Kidney (tissue), 13 donors: ENCODE measurements at regions not wholly inside any gene's neighbourhood (a gene's known extent, or its start where the extent isn't known, plus 50 kb on each side); places are given as distances from the start of the nearest gene placed in this dataset.

Experiments used
- DNase-seq, 5 donors: peaks; one replicate each; pipeline ENCODE4 v3.0.0-alpha.2; 2013 to 2020
- FAIRE-seq: peaks from 2 replicates; lab custom pipeline; 2012; peaks lifted over from hg19 to GRCh38; lab: Jason Lieb, UNC
- H3K27ac ChIP-seq, 2 donors: one replicate each; pipeline ENCODE4 v1.7.0; 2013; ENCODE audit warnings: low read depth in 2 of 2, low read length in 2 of 2, inconsistent platforms in 1 of 2
- H3K27me3 ChIP-seq: one replicate; pipeline ENCODE4 v1.7.1; 2013; ENCODE audit warnings: low read length, inconsistent platforms; ENCODE audit not compliant: control insufficient read depth, insufficient read depth
- H3K36me3 ChIP-seq, 3 donors: one replicate each; pipeline versions ENCODE4 v1.7.0 to v1.7.1; 2013; ENCODE audit warnings: low read length in 3 of 3, control low read depth in 1 of 3, inconsistent platforms in 1 of 3; ENCODE audit not compliant: insufficient read depth in 3 of 3, control insufficient read depth in 2 of 3
- H3K4me1 ChIP-seq, 3 donors: one replicate each; pipeline versions ENCODE4 v1.7.0 to v1.7.1; 2013; ENCODE audit warnings: low read length in 3 of 3, inconsistent platforms in 1 of 3, low read depth in 1 of 3; ENCODE audit not compliant: control insufficient read depth in 2 of 3, insufficient read depth in 2 of 3
- H3K4me3 ChIP-seq, 3 donors: one replicate each; pipeline versions ENCODE4 v1.7.0 to v1.8.1; 2013; ENCODE audit warnings: low read length in 3 of 3, control low read depth in 1 of 3, inconsistent platforms in 1 of 3
- H3K9ac ChIP-seq, 3 donors: one replicate each; pipeline versions ENCODE4 v1.7.0 to v1.7.1; 2013; ENCODE audit warnings: low read length in 3 of 3, control low read depth in 1 of 3, inconsistent platforms in 1 of 3
- H3K9me3 ChIP-seq, 3 donors: one replicate each; pipeline versions ENCODE4 v1.7.0 to v1.7.1; 2013; ENCODE audit warnings: low read length in 3 of 3, control low read depth in 1 of 3, inconsistent platforms in 1 of 3; ENCODE audit not compliant: control insufficient read depth in 2 of 3, insufficient read depth in 1 of 3
- intact Hi-C: fragments of 100-400 bp; cut with DNase I; formaldehyde crosslinking; loops from one replicate; pipeline ENCODE4 v1.11.1; 2022
- TF ChIP-seq, protein P1 (sequence below): IDR thresholded peaks from 3 replicates; pipeline ENCODE4 v1.5.1; 2012; ENCODE audit warnings: mild to moderate bottlenecking, moderate library complexity, borderline replicate concordance; ENCODE audit not compliant: insufficient read depth; ENCODE audit errors: extremely low read depth
- donor health status: control.
- donor health status: control.
- donor health status: control.
- donor health status: control.
- donor health status: control.
- donor health status: DM: yes; HTN: yes; CAD: no.
- donor health status: Normal renal cell carcinoma (clear cell type).

- no peak overlapping the region for H3K9ac ChIP-seq
- H3K4me1 ChIP-seq = no peaks in the 10 kb centered on the region
- H3K9me3 ChIP-seq = peaks cover 0 to 33% (median 5%) of the 10 kb centered on the region in 3 donors
- H3K4me3 ChIP-seq = no peak overlapping the region
- TF ChIP-seq, protein P1, sequence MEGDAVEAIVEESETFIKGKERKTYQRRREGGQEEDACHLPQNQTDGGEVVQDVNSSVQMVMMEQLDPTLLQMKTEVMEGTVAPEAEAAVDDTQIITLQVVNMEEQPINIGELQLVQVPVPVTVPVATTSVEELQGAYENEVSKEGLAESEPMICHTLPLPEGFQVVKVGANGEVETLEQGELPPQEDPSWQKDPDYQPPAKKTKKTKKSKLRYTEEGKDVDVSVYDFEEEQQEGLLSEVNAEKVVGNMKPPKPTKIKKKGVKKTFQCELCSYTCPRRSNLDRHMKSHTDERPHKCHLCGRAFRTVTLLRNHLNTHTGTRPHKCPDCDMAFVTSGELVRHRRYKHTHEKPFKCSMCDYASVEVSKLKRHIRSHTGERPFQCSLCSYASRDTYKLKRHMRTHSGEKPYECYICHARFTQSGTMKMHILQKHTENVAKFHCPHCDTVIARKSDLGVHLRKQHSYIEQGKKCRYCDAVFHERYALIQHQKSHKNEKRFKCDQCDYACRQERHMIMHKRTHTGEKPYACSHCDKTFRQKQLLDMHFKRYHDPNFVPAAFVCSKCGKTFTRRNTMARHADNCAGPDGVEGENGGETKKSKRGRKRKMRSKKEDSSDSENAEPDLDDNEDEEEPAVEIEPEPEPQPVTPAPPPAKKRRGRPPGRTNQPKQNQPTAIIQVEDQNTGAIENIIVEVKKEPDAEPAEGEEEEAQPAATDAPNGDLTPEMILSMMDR = no peak
- H3K36me3 ChIP-seq = no peaks in the 10 kb centered on the region
- DNase-seq = no peak
- FAIRE-seq = no peak
- H3K27me3 ChIP-seq = no peaks in the 10 kb centered on the region
- intact Hi-C loops = no loop called here
- no peak overlapping the region for H3K27ac ChIP-seq
Observed at GRCh38 chr12:94020335-94020734, 128.0 kb upstream of the PLXNC1 start.

GRCh38 chr12:94023879-94024278 lies 124.5 kb upstream of the PLXNC1 start:
- Histone ChIP-seq H3K36me3 (no peaks in the 10 kb centered on the region), H3K4me3 (no peak overlapping the region), H3K27ac (no peak overlapping the region), H3K9me3 (peaks cover 0 to 15% (median 5%) of the 10 kb centered on the region in 3 donors), H3K9ac (no peak overlapping the region), H3K4me1 (no peaks in the 10 kb centered on the region), H3K27me3 (no peaks in the 10 kb centered on the region)
- DNase-seq (no peak), FAIRE-seq (no peak)
- intact Hi-C loops = no loop called here
- TF ChIP-seq, protein P1 = no peak

- Histone ChIP-seq H3K27ac (no peak overlapping the region), H3K27me3 (no peaks in the 10 kb centered on the region), H3K9me3 (peaks cover 0 to 15% (median 5%) of the 10 kb centered on the region in 3 donors), H3K9ac (no peak overlapping the region), H3K36me3 (no peaks in the 10 kb centered on the region), H3K4me1 (no peaks in the 10 kb centered on the region), H3K4me3 (no peak overlapping the region)
- TF ChIP-seq, protein P1 = no peak
- DNase-seq (no peak), FAIRE-seq (no peak)
- intact Hi-C loops = no loop called here
Observed at GRCh38 chr12:94025068-94025467, 123.3 kb upstream of the PLXNC1 start.

DNA sequence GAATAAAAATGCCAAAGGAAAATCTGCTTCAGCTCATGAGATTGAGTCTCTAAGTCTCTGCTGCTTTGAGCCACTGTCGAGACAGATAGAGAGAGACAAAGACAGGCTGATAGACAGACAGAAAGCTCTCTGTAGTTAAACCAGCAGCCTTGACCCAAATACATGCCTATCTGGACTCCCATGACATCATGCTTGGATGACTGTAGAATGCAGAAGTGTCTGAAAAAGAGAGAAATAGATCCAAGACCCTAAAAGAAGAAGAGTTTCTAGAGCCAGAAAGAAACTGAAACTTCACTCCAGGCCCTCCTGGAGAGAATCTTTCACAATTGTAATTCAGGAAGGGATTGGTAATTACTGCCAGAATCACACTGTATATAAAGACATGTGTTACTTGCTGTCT lies 122.6 kb upstream of the PLXNC1 start:
- H3K9ac ChIP-seq = no peak overlapping the region
- no peaks in the 10 kb centered on the region for H3K36me3 ChIP-seq
- peaks cover 0 to 15% (median 5%) of the 10 kb centered on the region in 3 donors for H3K9me3 ChIP-seq
- no peak overlapping the region for H3K4me3 ChIP-seq
- H3K27me3 ChIP-seq = no peaks in the 10 kb centered on the region
- DNase-seq (no peak), FAIRE-seq (no peak)
- intact Hi-C loops = no loop called here
- no peak overlapping the region for H3K27ac ChIP-seq
- H3K4me1 ChIP-seq = no peaks in the 10 kb centered on the region
- TF ChIP-seq, protein P1 = no peak
